Adrenal gland (tissue), 9 donors: ENCODE measurements at regions not wholly inside any gene's neighbourhood (a gene's known extent, or its start where the extent isn't known, plus 50 kb on each side); places are given as distances from the start of the nearest gene placed in this dataset.

Source experiments
- DNase-seq, 7 donors: peaks; one replicate each; pipeline ENCODE4 v3.0.0-alpha.2; 2019 to 2020
- H3K27ac ChIP-seq, 5 donors: fragments of 200-600 bp; sonication (generic) in 4 of 5; 1 replicate in 3 of 5; 2 replicates in 2 of 5; pipeline versions ENCODE4 v1.5.1 to v1.8.0; 2016 to 2020; ENCODE audit warnings: mild to moderate bottlenecking in 1 of 5
- H3K27me3 ChIP-seq: fragments of 200-600 bp; 2 replicates; pipeline ENCODE4 v1.8.0; 2021
- H3K36me3 ChIP-seq, 2 donors: fragments of 200-600 bp; replicated peaks in 1 of 2; 1 replicate in 1 of 2; 2 replicates in 1 of 2; pipeline versions ENCODE4 v1.5.1 to v1.8.0; 2018 to 2022
- H3K4me1 ChIP-seq, 2 donors: fragments of 200-600 bp; replicated peaks in 1 of 2; 1 replicate in 1 of 2; 2 replicates in 1 of 2; pipeline versions ENCODE4 v1.5.1 to v1.8.0; 2018 to 2021
- H3K4me3 ChIP-seq, 4 donors: fragments of 200-600 bp; sonication (generic) in 3 of 4; one replicate each; pipeline ENCODE4 v1.5.1; 2016 to 2018
- H3K9me3 ChIP-seq, 3 donors: fragments of 200-600 bp; sonication (generic) in 1 of 3; replicated peaks in 1 of 3; 1 replicate in 2 of 3; 2 replicates in 1 of 3; pipeline versions ENCODE4 v1.5.1 to v1.8.0; 2016 to 2021
- POLR2A ChIP-seq, 2 donors: fragments of 450-650 bp; IDR thresholded peaks; one replicate each; pipeline ENCODE4 v1.6.1; 2017; ENCODE audit warnings: antibody characterized with exemption in 2 of 2, mild to moderate bottlenecking in 2 of 2, moderate library complexity in 1 of 2
- WGBS, 4 donors: extraction: QIAGEN DNeasy Blood & Tissue Kit in 2 of 4; methylation state at CpG; one replicate each; pipeline versions ENCODE4 v1.1.5 to v1.1.7; 2013 to 2017; 5-methylcytosine and 5-hydroxymethylcytosine counted together
- intact Hi-C, 2 donors: fragments of 100-400 bp; cut with DNase I; formaldehyde crosslinking; loops; one replicate each; pipeline versions ENCODE4 v1.14.1 to v1.15.0; 2022 to 2023
- TF ChIP-seq, protein P1 (sequence below), 6 experiments: fragments of 450-650 bp in 4 of 6; fragments of 200-600 bp in 2 of 6; sonication (generic) in 1 of 6; IDR thresholded peaks; 1 replicate in 5 of 6; 2 replicates in 1 of 6; pipeline versions ENCODE4 v1.5.1 to v1.8.0; 2016 to 2021; ENCODE audit warnings: antibody characterized with exemption in 6 of 6, mild to moderate bottlenecking in 2 of 6, moderate library complexity in 1 of 6
- donor health status: healthy with polysubstance abuse.
- donor health status: Bipolar disorder and iron deficiency.
- donor health status: DM: yes; HTN: yes; CAD: no.
- donor health status: DM: no; HTN: no; CAD: no.
- donor health status: DM: no; HTN: no; CAD: no.

DNA sequence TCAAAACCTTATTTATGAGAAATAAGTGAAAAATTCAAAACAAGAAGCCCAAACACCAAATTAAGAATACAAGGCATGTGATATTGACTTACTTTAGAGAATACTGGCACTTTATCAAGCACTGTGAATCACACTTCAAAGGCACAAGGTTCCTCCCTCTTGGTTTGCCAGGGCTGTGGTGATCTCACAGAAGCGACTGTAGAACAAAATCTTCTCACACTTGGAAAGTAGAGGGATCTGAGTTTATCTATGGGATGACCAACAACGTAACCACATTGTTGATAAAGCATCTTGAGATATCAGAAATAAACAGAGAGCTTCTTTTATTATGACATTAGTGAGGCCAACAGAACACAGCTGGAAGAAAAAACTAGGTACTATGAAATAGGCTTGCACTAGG lies 295.9 kb downstream of the NFIB start:
- Histone ChIP-seq H3K4me1 (no peaks in the 10 kb centered on the region), H3K4me3 (no peak overlapping the region), H3K27ac (no peak overlapping the region), H3K36me3 (no peaks in the 10 kb centered on the region), H3K27me3 (no peaks in the 10 kb centered on the region), H3K9me3 (no peaks in the 10 kb centered on the region)
- TF ChIP-seq, protein P1, sequence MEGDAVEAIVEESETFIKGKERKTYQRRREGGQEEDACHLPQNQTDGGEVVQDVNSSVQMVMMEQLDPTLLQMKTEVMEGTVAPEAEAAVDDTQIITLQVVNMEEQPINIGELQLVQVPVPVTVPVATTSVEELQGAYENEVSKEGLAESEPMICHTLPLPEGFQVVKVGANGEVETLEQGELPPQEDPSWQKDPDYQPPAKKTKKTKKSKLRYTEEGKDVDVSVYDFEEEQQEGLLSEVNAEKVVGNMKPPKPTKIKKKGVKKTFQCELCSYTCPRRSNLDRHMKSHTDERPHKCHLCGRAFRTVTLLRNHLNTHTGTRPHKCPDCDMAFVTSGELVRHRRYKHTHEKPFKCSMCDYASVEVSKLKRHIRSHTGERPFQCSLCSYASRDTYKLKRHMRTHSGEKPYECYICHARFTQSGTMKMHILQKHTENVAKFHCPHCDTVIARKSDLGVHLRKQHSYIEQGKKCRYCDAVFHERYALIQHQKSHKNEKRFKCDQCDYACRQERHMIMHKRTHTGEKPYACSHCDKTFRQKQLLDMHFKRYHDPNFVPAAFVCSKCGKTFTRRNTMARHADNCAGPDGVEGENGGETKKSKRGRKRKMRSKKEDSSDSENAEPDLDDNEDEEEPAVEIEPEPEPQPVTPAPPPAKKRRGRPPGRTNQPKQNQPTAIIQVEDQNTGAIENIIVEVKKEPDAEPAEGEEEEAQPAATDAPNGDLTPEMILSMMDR (IDR thresholded peaks at IDR 0.05), result no peak
- TF ChIP-seq POLR2A (IDR thresholded peaks at IDR 0.05), result no peak
- intact Hi-C loops, result no loop called here
- WGBS, 4 donors, result 23 to 42% (median 29%) methylated on average over 2 of the region's 2 CpGs
- DNase-seq, result peak; percentile 27 to 66 (median 52)

- DNase-seq, result no peak
- Histone ChIP-seq H3K27ac (no peak overlapping the region), H3K4me3 (no peak overlapping the region), H3K9me3 (no peaks in the 10 kb centered on the region), H3K27me3 (no peaks in the 10 kb centered on the region), H3K4me1 (no peaks in the 10 kb centered on the region), H3K36me3 (no peaks in the 10 kb centered on the region)
- TF ChIP-seq, protein P1 (IDR thresholded peaks at IDR 0.05), result no peak
- no peak for TF ChIP-seq POLR2A (IDR thresholded peaks at IDR 0.05)
- intact Hi-C loops, result no loop called here
These were observed 299.2 kb downstream of the NFIB start for GRCh38 chr9:14014744-14015143.

DNA sequence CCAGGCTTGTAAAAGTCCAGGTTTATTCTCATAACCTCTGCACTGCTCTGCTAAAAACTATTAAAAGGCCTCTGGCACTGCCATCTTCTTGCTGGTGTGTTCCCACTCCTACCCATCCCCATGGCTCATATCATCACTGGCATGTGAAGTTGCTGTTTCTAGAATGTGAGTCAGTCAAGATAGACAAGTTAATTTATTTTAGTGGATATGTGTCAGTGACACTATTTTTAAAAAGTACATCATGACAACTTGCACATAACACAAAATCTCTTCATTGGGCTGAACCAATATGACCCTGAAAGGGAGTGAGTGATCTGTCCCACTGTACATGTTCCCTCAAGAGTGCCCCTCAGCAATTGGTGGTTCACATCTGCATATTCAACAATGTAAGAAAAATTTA lies 299.7 kb downstream of the NFIB start:
- DNase-seq, result no peak
- TF ChIP-seq POLR2A (IDR thresholded peaks at IDR 0.05), result no peak
- TF ChIP-seq, protein P1 (IDR thresholded peaks at IDR 0.05), result no peak

GRCh38 chr9:14011799-14012560 lies 302.0 kb downstream of the NFIB start:
- Histone ChIP-seq H3K4me1 (no peaks in the 10 kb centered on the region), H3K36me3 (no peaks in the 10 kb centered on the region), H3K27me3 (no peaks in the 10 kb centered on the region), H3K27ac (no peak overlapping the region), H3K9me3 (no peaks in the 10 kb centered on the region), H3K4me3 (no peak overlapping the region)
- WGBS, 4 donors, result 42 to 46% (median 45%) methylated on average over 3 of the region's 3 CpGs
- TF ChIP-seq, protein P1 (IDR thresholded peaks at IDR 0.05), result no peak
- TF ChIP-seq POLR2A (IDR thresholded peaks at IDR 0.05), result no peak
- intact Hi-C loops, result no loop called here
- no peak for DNase-seq

More for the DNA sequence above, 299.7 kb downstream of the NFIB start:
- no peaks in the 10 kb centered on the region for H3K9me3 ChIP-seq
- no peaks in the 10 kb centered on the region for H3K36me3 ChIP-seq
- no peak overlapping the region for H3K27ac ChIP-seq
- intact Hi-C loops, result no loop called here
- no peak overlapping the region for H3K4me3 ChIP-seq
- no peaks in the 10 kb centered on the region for H3K27me3 ChIP-seq
- no peaks in the 10 kb centered on the region for H3K4me1 ChIP-seq
